ENCODE measurements at regions not wholly inside any gene's neighbourhood (a gene's known extent, or its start where the extent isn't known, plus 50 kb on each side); places are given as distances from the start of the nearest gene placed in this dataset.

- no peak for DNase-seq (ENCODE audit: low read depth in 1 of 2, low spot score in 1 of 2)
Measured at GRCh38 chr9:113781381-113781780, 94.7 kb upstream of the ZNF618 start.

GRCh38 chr9:113781896-113782295 is 94.2 kb upstream of the ZNF618 start:
- DNase-seq (ENCODE audit: low read depth in 1 of 2, low spot score in 1 of 2): no peak

GRCh38 chr9:113783475-113783874 is 92.6 kb upstream of the ZNF618 start:
- DNase-seq (ENCODE audit: low read depth in 1 of 2, low spot score in 1 of 2): no peak

- DNase-seq (ENCODE audit: low read depth in 1 of 2, low spot score in 1 of 2): no peak
Measured at GRCh38 chr9:113785334-113785733, 90.8 kb upstream of the ZNF618 start.

GRCh38 chr9:113786071-113786470 is 90.0 kb upstream of the ZNF618 start:
- DNase-seq (ENCODE audit: low read depth in 1 of 2, low spot score in 1 of 2): no peak

- DNase-seq (ENCODE audit: low read depth in 1 of 2, low spot score in 1 of 2): no peak
Measured at GRCh38 chr9:113787871-113788270, 88.2 kb upstream of the ZNF618 start.

- DNase-seq (ENCODE audit: low read depth in 1 of 2, low spot score in 1 of 2): no peak
Measured at GRCh38 chr9:113788616-113789330, 87.3 kb upstream of the ZNF618 start.

- DNase-seq (ENCODE audit: low read depth in 1 of 2, low spot score in 1 of 2): no peak
Measured at GRCh38 chr9:113790093-113790492, 86.0 kb upstream of the ZNF618 start.

- DNase-seq (ENCODE audit: low read depth in 1 of 2, low spot score in 1 of 2): no peak
Measured at GRCh38 chr9:113793558-113793957, 82.6 kb upstream of the ZNF618 start.

GRCh38 chr9:113794721-113795120 is 81.4 kb upstream of the ZNF618 start:
- no peak for DNase-seq (ENCODE audit: low read depth in 1 of 2, low spot score in 1 of 2)

- DNase-seq (ENCODE audit: low read depth in 1 of 2, low spot score in 1 of 2): no peak
Measured at GRCh38 chr9:113795811-113796392, 80.2 kb upstream of the ZNF618 start.

- DNase-seq (ENCODE audit: low read depth in 1 of 2, low spot score in 1 of 2): no peak
Measured at GRCh38 chr9:113796646-113797426, 79.3 kb upstream of the ZNF618 start.

GRCh38 chr9:113798062-113799030 is 77.8 kb upstream of the ZNF618 start:
- no peak for DNase-seq (ENCODE audit: low read depth in 1 of 2, low spot score in 1 of 2)

- no peak for DNase-seq (ENCODE audit: low read depth in 1 of 2, low spot score in 1 of 2)
Measured at GRCh38 chr9:113800276-113800675, 75.8 kb upstream of the ZNF618 start.

- no peak for DNase-seq (ENCODE audit: low read depth in 1 of 2, low spot score in 1 of 2)
Measured at GRCh38 chr9:113803811-113804589, 72.1 kb upstream of the ZNF618 start.

- no peak for DNase-seq (ENCODE audit: low read depth in 1 of 2, low spot score in 1 of 2)
Measured at GRCh38 chr9:113805486-113806132, 70.5 kb upstream of the ZNF618 start.

- no peak for DNase-seq (ENCODE audit: low read depth in 1 of 2, low spot score in 1 of 2)
Measured at GRCh38 chr9:113807173-113808061, 68.7 kb upstream of the ZNF618 start.

- no peak for DNase-seq (ENCODE audit: low read depth in 1 of 2, low spot score in 1 of 2)
Measured at GRCh38 chr9:113808391-113809358, 67.4 kb upstream of the ZNF618 start.

Data from activated T-helper 1 cell treated with anti-CD3 and anti-CD28 coated beads, Interleukin-2, amount 50 U/mL, for 16 hours (primary cell).